Activated T-helper 2 cell treated with anti-CD3 and anti-CD28 coated beads, Interferon-gamma antibody, Interleukin-2, Interleukin-4, amounts not matched to agents 10 μg/mL and 5 μg/mL and 100 μg/mL, durations not matched to agents 14 hours and 24 hours and 36 hours (primary cell): ENCODE measurements at regions not wholly inside any gene's neighbourhood (a gene's known extent, or its start where the extent isn't known, plus 50 kb on each side); places are given as distances from the start of the nearest gene placed in this dataset.

Experiments
- DNase-seq: peaks from one replicate; pipeline ENCODE4 v3.0.0; 2021; ENCODE audit warnings: low spot score
- H3K27ac Mint-ChIP-seq: one replicate; pipeline ENCODE4 v1.8.0; 2021; ENCODE audit warnings: mixed read lengths
- H3K27me3 Mint-ChIP-seq: one replicate; pipeline ENCODE4 v1.8.0; 2021; ENCODE audit warnings: low read depth, mixed read lengths
- H3K36me3 Mint-ChIP-seq: one replicate; pipeline ENCODE4 v1.8.0; 2021; ENCODE audit warnings: low read depth, mixed read lengths
- H3K4me1 Mint-ChIP-seq: one replicate; pipeline ENCODE4 v1.8.0; 2021; ENCODE audit warnings: low read depth, mixed read lengths
- H3K4me3 Mint-ChIP-seq: one replicate; pipeline ENCODE4 v1.8.0; 2021; ENCODE audit warnings: low read depth, mild to moderate bottlenecking, moderate library complexity, mixed read lengths
- H3K9me3 Mint-ChIP-seq: one replicate; pipeline ENCODE4 v1.8.0; 2021; ENCODE audit warnings: mixed read lengths
- intact Hi-C: fragments of 100-400 bp; cut with micrococcal nuclease; formaldehyde crosslinking; loops from one replicate; pipeline ENCODE4 v1.15.1; 2023

GRCh38 chr4:1491328-1492141 lies 85.3 kb upstream of the NKX1-1 start:
- Mint-ChIP-seq H3K27ac (no peak overlapping the region), H3K27me3 (no peaks in the 10 kb centered on the region), H3K36me3 (peaks cover 2% of the 10 kb centered on the region), H3K4me3 (no peak overlapping the region), H3K9me3 (peaks cover 9% of the 10 kb centered on the region), H3K4me1 (no peaks in the 10 kb centered on the region)
- intact Hi-C loops: no loop called here
- DNase-seq: no peak

GRCh38 chr4:1490654-1491327 lies 84.5 kb upstream of the NKX1-1 start:
- Mint-ChIP-seq H3K9me3 (peaks cover 17% of the 10 kb centered on the region), H3K4me3 (no peak overlapping the region), H3K36me3 (peaks cover 5% of the 10 kb centered on the region), H3K27ac (no peak overlapping the region), H3K4me1 (no peaks in the 10 kb centered on the region), H3K27me3 (no peaks in the 10 kb centered on the region)
- no peak for DNase-seq
- intact Hi-C loops: no loop called here

GRCh38 chr4:1490011-1490653 lies 83.9 kb upstream of the NKX1-1 start:
- intact Hi-C loops: no loop called here
- DNase-seq: no peak
- H3K27me3 Mint-ChIP-seq: no peaks in the 10 kb centered on the region
- no peak overlapping the region for H3K27ac Mint-ChIP-seq
- H3K4me1 Mint-ChIP-seq: no peaks in the 10 kb centered on the region
- H3K4me3 Mint-ChIP-seq: no peak overlapping the region
- peaks cover 5% of the 10 kb centered on the region for H3K36me3 Mint-ChIP-seq
- H3K9me3 Mint-ChIP-seq: peaks cover 24% of the 10 kb centered on the region

GRCh38 chr4:1489639-1489995 lies 83.4 kb upstream of the NKX1-1 start:
- no peak for DNase-seq
- H3K4me1 Mint-ChIP-seq: no peaks in the 10 kb centered on the region
- intact Hi-C loops: no loop called here
- peaks cover 5% of the 10 kb centered on the region for H3K36me3 Mint-ChIP-seq
- H3K27me3 Mint-ChIP-seq: no peaks in the 10 kb centered on the region
- no peak overlapping the region for H3K4me3 Mint-ChIP-seq
- peaks cover 29% of the 10 kb centered on the region for H3K9me3 Mint-ChIP-seq
- H3K27ac Mint-ChIP-seq: no peak overlapping the region

- H3K27me3 Mint-ChIP-seq: no peaks in the 10 kb centered on the region
Measured at GRCh38 chr4:1488831-1489638, 82.8 kb upstream of the NKX1-1 start.

GRCh38 chr4:1488357-1488756 lies 82.1 kb upstream of the NKX1-1 start:
- Mint-ChIP-seq H3K9me3 (peaks cover 35% of the 10 kb centered on the region), H3K4me1 (no peaks in the 10 kb centered on the region), H3K4me3 (no peak overlapping the region), H3K27ac (no peak overlapping the region), H3K27me3 (no peaks in the 10 kb centered on the region), H3K36me3 (peaks cover 5% of the 10 kb centered on the region)
- no peak for DNase-seq
- intact Hi-C loops: no loop called here

More at GRCh38 chr4:1488831-1489638, 82.8 kb upstream of the NKX1-1 start:
- intact Hi-C loops: no loop called here
- no peaks in the 10 kb centered on the region for H3K4me1 Mint-ChIP-seq
- no peak overlapping the region for H3K4me3 Mint-ChIP-seq
- peaks cover 33% of the 10 kb centered on the region for H3K9me3 Mint-ChIP-seq
- DNase-seq: no peak
- H3K36me3 Mint-ChIP-seq: peaks cover 5% of the 10 kb centered on the region
- H3K27ac Mint-ChIP-seq: no peak overlapping the region

GRCh38 chr4:1487761-1488160 lies 81.5 kb upstream of the NKX1-1 start:
- DNase-seq: no peak
- Mint-ChIP-seq H3K27ac (no peak overlapping the region), H3K36me3 (peaks cover 5% of the 10 kb centered on the region), H3K27me3 (no peaks in the 10 kb centered on the region), H3K9me3 (peaks cover 37% of the 10 kb centered on the region), H3K4me3 (no peak overlapping the region), H3K4me1 (no peaks in the 10 kb centered on the region)
- intact Hi-C loops: no loop called here

- Mint-ChIP-seq H3K4me3 (no peak overlapping the region), H3K27ac (no peak overlapping the region), H3K4me1 (no peaks in the 10 kb centered on the region), H3K9me3 (peaks cover 37% of the 10 kb centered on the region), H3K27me3 (no peaks in the 10 kb centered on the region), H3K36me3 (peaks cover 5% of the 10 kb centered on the region)
- DNase-seq: no peak
- intact Hi-C loops: no loop called here
Measured at GRCh38 chr4:1487106-1487505, 80.9 kb upstream of the NKX1-1 start.

GRCh38 chr4:1485280-1485679 lies 79.0 kb upstream of the NKX1-1 start:
- Mint-ChIP-seq H3K27ac (no peak overlapping the region), H3K4me3 (no peak overlapping the region), H3K4me1 (no peaks in the 10 kb centered on the region), H3K27me3 (no peaks in the 10 kb centered on the region), H3K9me3 (peaks cover 41% of the 10 kb centered on the region), H3K36me3 (peaks cover 5% of the 10 kb centered on the region)
- intact Hi-C loops: no loop called here
- DNase-seq: no peak

- Mint-ChIP-seq H3K4me1 (no peaks in the 10 kb centered on the region), H3K27me3 (no peaks in the 10 kb centered on the region)
Measured at GRCh38 chr4:1480720-1481119, 74.5 kb upstream of the NKX1-1 start.

GRCh38 chr4:1479454-1479853 lies 73.2 kb upstream of the NKX1-1 start:
- intact Hi-C loops: no loop called here

More at GRCh38 chr4:1480720-1481119, 74.5 kb upstream of the NKX1-1 start:
- H3K4me3 Mint-ChIP-seq: no peak overlapping the region
- peaks cover 31% of the 10 kb centered on the region for H3K9me3 Mint-ChIP-seq
- H3K36me3 Mint-ChIP-seq: no peaks in the 10 kb centered on the region
- intact Hi-C loops: no loop called here
- no peak for DNase-seq
- no peak overlapping the region for H3K27ac Mint-ChIP-seq

GRCh38 chr4:1478766-1479355 lies 72.6 kb upstream of the NKX1-1 start:
- peaks cover 19% of the 10 kb centered on the region for H3K9me3 Mint-ChIP-seq
- no peaks in the 10 kb centered on the region for H3K27me3 Mint-ChIP-seq
- H3K4me3 Mint-ChIP-seq: no peak overlapping the region
- no peak overlapping the region for H3K27ac Mint-ChIP-seq
- no peaks in the 10 kb centered on the region for H3K36me3 Mint-ChIP-seq
- H3K4me1 Mint-ChIP-seq: no peaks in the 10 kb centered on the region
- intact Hi-C loops: no loop called here
- no peak for DNase-seq

More at GRCh38 chr4:1479454-1479853, 73.2 kb upstream of the NKX1-1 start:
- no peaks in the 10 kb centered on the region for H3K27me3 Mint-ChIP-seq
- DNase-seq: no peak
- H3K27ac Mint-ChIP-seq: no peak overlapping the region
- no peak overlapping the region for H3K4me3 Mint-ChIP-seq
- peaks cover 21% of the 10 kb centered on the region for H3K9me3 Mint-ChIP-seq
- H3K4me1 Mint-ChIP-seq: no peaks in the 10 kb centered on the region
- no peaks in the 10 kb centered on the region for H3K36me3 Mint-ChIP-seq
